GM15510 (cell line): ENCODE measurements at regions not wholly inside any gene's neighbourhood (a gene's known extent, or its start where the extent isn't known, plus 50 kb on each side); places are given as distances from the start of the nearest gene placed in this dataset.

Experiments used
- POLR2A ChIP-seq: IDR thresholded peaks from 3 replicates; pipeline ENCODE4 v1.6.1; 2011; ENCODE audit warnings: borderline replicate concordance; ENCODE audit not compliant: insufficient read length; ENCODE audit errors: extremely low read depth

DNA sequence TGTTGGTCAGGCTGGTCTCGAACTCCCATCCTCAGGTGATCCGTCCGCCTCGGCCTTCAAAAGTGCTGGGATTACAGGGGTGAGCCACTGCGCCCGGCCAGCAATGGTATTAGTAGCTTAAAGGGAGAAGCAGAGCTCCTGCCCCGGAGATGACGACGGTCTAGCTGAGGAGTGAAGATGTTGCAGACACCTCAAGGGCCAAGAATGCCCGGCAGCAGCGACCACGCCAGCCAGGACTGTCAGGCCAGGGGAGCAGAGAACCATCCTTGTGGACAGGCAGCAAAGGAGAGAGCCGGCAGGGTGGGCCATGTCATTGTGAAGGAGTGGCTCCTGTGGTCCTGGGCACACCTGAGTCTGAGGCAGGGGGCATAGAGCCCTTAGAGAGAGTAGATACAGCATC lies 210.1 kb upstream of the BCOR start:
- TF ChIP-seq POLR2A: no peak

DNA sequence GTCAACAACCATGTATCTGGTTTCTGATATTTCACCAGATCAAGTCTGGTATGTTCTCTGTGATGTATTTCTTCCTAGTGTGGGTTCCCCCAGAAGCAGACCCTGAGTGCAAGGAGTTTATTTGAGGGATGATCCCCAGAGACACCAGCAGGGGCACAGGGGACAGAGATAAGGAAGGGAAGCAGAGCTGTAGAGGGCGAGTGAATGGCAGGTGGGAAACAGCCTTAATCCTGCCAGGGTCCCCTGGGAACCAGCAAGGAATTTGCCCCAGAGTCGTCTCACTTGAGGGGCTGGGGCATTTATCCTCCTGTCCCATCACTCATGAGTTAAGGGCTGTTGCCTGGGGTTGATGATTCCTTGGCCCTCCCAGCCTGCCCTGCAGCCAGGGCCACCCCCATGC lies 206.4 kb upstream of the BCOR start:
- TF ChIP-seq POLR2A: no peak

DNA sequence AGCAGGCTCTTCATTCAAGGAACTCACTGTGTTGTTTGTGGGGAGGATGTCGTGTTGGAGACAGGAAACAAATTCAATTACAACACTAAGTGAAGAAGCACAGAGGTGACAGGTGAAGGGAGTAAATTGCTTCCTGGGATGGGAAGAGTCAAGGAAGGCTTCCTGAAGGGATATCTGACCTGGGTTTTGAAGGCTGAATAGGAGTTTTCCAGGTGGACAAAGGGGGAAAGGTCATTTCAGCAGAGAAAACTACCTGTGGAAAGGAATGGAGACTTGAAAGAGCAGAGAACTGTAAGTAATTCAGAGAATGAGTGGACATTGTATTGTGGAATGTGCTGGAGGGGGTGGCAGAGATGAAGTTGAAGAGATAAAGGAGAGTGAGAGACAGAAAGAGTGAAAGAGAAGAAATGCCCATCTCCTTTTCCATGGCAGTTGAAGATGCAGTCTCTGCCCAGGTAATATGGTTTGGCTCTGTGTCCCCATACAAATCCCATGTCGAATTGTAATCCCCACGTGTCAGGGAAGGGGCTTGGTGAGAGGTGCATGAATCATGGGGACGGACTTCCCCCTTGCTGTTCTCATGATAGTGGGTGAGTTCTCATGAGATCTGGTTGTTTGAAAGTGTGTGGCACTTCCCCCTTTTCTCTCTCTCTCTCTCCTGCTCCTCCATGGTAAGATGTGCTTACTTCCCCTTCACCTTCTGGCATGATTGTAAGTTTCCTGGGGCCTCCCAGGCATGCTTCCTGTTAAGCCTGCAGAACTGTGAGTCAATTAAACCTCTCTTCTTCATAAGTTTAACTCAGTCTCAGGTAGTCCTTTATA lies 205.7 kb upstream of the BCOR start:
- no peak for TF ChIP-seq POLR2A

DNA sequence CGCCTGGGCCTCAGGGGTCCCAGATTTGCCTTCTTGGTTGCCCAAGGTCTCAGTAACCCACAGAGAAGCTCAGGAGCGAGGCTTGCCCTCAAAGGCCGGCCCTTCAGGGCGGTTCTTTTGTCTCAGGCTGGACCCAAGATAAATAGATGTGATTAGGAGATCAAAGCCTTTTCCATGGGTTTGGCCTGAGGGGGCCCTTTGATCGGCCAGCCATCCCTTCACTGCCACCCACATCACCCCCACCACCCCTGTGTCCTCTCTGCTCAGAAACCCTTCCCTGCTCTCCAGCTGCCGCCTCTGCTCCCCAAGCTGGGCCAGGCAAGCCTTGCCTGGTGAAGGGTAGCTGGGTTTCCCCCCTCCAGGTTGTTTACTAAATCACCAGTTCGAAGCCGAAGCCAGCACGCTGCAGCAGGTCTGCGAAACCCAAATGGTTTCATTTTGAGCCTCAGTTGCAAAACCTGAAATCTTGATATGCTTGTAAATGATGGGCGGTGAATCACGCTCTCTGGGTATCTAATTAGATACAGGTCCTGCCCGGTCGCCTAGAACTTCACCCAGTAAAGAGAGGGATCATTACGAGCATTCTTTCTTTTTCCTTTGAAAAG lies 202.6 kb upstream of the BCOR start:
- no peak for TF ChIP-seq POLR2A

DNA sequence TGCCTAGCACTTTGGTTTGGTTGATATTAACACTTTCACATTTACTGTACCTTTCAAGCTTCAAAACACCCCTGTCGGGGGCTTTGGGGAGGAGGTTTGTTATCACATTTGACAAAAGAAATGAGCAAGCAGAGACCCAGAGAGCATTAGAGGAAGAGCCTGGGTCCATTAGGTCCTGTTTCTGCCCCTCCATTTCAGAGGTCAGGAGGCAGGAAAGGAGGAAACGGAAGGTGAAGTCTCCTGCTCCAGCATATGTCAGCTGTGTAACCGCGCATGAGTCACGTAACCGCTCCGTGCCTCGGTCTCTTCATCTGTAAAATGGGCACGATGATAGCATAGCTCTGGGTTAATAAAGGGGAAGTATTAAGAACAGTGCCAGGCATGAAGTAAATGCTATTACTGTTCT lies 201.9 kb upstream of the BCOR start:
- no peak for TF ChIP-seq POLR2A

DNA sequence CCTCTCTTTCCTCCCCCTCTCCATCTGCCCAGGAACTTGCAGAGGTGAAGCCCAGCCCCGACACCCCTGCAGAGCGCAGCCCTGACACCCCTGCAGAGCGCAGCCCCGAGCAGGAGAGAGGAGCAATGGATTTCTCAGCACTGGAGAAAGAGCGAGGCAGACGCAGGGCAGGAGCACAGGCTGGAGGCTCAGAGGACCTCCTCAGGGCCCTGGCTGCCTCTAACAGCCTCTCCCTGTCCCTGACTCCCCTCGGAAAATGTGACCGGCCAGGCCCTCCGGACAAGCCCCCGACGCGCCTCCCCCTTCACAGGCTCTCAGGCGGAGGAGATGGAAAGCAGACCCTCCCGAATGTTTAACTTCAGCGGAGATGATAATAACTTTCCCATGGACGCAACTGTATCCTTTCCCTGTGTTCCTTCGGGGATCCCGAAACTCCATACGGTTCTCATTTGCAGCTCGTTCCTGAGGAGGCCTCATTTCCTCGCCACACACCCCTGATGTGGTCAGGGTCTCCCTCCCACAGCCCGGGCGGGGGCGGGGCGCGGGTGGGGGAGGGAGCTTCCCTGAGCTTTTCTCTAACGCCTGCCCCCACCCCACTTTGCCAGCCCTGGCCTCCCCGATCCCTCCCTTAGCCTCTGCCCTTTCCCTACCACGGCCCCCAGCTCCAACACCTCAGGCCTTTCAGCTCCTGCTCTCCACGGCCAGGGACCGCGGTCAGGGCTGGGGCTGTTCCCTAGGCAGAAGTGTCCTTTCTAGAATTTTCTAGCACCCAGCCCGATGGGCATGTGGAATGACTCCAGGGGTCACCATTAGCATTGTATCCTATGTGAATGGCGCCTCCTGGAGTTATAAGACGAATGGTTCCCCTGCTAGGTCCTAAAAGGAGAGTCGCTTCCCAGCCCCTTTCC lies 201.1 kb upstream of the BCOR start:
- TF ChIP-seq POLR2A: no peak

DNA sequence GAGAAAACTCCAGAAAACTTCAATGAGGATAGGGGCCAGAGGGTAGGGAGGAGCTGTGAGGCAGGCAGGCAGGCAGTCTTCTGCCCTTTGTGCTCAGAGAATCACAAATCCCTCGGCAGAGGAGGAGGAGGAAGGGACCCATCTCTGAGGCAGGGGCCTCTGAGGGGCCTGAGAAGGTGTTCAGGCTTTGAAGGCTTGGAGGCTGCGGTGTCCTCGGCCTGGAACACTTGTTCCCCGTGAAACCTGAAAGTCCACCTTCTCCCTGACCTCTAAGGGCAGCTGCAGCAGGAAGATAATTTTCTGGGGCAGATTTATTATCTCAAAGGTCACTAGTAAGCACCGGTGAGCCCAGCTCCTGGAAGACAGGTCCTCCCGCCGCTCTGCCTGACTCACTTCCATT lies 200.3 kb upstream of the BCOR start:
- TF ChIP-seq POLR2A: no peak

DNA sequence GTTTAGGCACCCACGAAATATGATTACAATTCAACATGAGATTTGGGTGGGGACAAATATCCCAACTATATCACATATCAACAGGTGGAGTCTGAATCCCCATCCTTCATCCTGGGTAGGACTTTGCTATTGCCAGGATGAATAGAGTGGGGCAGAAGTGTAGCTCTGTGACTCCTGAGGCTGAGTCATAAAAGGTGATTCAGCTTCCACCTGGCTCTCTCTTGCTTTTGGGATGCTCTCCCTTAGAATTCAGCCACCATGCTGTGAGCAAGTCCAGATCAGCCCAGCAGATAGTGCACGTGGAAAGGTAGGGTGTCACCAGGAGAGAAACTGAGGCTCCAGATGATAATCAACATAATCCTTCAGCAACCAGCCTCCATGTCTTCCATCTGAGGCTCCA lies 193.8 kb upstream of the BCOR start:
- TF ChIP-seq POLR2A: no peak

DNA sequence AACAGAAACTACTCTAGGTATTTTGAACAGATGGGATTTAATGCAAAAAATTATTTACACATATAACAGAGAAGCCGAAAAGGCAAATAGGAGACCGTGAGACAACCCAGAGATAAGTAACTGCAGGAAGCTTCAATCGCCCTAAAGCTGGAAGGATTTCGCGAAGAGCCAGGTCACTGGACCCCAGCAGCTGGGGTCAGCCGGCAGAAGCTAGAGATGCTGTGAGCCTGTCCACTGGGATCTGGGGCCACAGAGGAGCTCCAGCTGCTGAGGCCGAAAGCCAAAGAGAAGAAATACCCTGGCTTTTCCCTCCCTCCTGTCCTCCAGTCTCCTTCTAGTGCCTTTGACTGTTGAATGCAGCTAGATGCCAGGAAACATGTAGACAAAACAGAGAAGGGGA lies 192.8 kb upstream of the BCOR start:
- TF ChIP-seq POLR2A: no peak

DNA sequence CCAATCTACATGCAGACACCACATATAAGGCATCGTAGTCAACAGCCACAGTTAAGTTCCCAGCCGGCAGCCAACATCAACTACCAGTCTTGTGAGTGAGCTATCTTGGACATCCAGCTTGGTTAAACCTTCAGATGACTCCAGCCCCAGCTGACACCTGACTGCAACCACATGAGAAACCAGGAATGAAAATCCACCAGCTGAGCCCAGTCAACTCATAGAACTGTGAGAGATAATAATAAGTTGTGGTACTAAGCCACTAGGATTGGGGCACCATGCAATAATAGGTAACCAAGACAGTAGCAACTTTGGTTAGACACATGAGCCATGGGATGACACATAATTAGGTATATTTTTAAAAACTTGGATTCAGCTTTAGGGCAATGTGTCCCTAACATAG lies 188.1 kb upstream of the BCOR start:
- no peak for TF ChIP-seq POLR2A

DNA sequence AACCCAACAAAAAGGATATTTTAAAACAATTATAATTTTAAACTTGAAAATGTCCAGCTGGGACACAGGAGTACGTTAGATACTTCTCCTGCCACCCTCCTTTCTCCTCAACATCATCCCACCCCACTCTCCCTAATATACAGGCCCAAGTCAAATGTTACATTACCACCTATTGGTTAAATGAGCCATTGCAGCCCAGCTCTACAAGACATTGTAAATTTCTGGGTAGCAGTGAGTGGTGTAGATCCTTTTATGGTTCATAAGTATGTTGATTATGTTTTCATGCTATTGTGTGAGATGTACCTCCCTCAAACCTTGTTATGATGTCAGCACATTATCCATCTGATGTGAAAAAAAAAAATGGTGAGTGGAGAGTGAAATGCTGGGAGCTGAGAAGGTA lies 187.1 kb upstream of the BCOR start:
- no peak for TF ChIP-seq POLR2A

DNA sequence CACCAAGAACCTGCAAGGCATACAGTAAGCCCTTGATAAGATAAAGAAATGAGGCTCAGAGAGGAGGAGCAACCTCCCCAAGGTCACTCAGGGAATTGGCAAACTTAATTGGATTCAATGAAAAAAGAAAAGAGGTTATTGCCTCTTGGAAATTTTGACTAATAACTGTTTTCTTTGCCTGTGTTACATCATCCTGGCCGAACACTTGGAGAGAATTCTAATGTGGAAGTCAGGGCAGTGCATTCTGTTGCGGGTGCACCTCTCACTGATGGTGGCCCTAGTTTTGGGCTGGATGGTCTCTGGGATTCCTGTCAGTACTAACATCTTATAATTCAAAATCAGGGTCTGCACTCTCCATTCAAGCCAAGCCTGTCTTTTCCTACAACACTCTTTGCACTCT lies 186.2 kb upstream of the BCOR start:
- TF ChIP-seq POLR2A: no peak

DNA sequence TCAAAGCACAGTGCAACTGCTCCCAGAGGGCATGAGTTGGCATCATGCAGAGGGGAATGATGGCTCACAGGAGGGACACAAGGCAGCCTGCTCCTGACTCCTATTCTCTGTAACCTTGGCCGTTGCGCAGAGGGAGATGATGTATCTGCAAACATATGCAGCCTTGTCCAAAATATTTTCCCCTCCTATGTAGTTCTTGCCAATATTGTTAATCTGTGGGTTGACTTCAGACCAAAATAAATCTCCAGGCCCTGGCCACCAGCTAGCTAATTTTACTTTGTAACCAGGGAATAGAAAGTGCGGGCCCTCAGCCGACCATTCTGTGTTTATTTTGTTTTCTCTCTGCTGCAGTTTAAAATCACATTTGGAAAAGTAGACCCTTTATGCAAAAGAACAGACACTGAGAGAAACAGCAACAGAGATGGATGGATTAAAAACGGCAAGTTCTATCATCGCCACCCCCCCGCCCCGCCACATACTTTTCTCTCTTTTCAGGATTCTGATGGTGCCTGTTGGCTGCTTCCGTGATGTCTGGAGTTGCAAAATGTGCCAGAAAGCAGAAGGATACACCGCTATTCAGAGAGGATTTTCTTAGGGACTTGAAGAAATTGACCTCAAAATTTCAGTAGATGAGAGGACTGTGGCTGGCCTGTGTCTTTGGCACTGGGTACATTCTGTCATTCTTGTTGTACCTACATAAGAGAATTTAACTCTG lies 185.3 kb upstream of the BCOR start:
- no peak for TF ChIP-seq POLR2A

DNA sequence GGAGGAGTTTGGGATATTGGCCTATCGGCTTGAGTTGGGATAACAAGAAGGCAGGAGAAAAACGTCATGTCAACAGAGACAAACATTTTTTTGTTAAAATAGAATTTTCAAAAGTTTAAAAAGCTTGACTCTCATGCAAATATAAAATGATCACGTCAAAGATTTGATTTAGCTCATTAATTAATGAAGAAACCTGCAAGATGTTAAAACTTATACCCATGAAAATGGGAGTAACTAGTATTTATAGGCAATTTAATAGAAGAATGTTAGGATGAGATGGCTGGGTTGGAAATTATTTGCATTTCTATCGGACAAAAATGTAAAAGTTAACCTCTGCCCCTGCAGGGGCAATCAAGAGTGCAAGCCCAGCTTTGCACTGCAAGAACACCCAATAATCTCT lies 184.6 kb upstream of the BCOR start:
- TF ChIP-seq POLR2A: no peak
